ENCODE measurements at regions not wholly inside any gene's neighbourhood (a gene's known extent, or its start where the extent isn't known, plus 50 kb on each side); places are given as distances from the start of the nearest gene placed in this dataset.

DNA sequence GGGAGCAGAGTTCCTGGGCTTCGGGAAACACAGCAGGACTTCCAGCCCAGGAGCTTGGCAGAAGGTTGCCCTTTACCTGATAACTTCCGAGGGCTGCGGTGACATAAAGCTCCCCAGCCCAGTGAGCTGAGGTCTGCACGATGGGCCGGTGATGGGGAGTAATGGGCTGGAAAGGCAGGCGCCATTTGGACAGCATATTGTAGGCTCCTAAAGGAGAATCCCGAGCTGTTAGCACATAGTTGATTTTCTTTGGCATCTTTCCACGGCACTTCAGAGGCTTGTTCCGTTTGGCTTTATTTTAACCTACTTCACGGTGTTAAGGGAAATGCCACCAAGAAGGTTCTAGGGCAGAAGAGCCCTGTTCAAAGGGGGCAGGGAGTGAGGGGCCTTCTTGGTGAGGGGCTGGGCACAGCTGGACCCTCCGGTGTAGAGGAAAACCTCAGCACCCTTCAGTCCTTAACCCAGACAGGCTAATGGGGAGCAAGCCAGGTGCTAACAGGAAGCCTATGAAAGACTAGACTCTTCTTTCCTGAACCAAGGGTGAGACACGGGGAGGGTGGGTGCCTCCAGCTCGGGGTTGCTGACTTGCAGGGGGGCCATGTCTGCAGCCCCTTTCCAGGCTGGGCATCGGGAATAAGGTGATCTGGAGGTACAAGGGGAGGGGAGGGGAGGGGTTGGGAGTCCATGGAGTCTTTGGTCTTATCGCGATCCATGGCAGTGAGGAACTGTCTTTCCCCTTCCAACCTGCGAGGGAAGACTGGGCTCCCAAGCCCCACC, 347.7 kb downstream of the GLRX3 start:
- Histone ChIP-seq H4K20me1 (ENCODE audit: insufficient read depth) (no peaks in the 10 kb centered on the region), H3F3A (ENCODE audit: insufficient read depth) (no peaks in the 10 kb centered on the region), H3K4me3 (no peak overlapping the region), H3K9ac (no peak overlapping the region), H3K36me3 (ENCODE audit: low read depth) (no peaks in the 10 kb centered on the region), H3K27me3 (replicated peaks; ENCODE audit: insufficient read depth) (no peaks in the 10 kb centered on the region), H2AFZ (no peak overlapping the region), H3K79me2 (ENCODE audit: insufficient read depth) (no peaks in the 10 kb centered on the region), H3K9me2 (ENCODE audit: insufficient read depth) (no peaks in the 10 kb centered on the region), H3K27ac (no peak overlapping the region), H3K4me2 (ENCODE audit: unreplicated experiment) (no peak overlapping the region), H3K9me3 (ENCODE audit: low read depth) (no peaks in the 10 kb centered on the region), H3K4me1 (ENCODE audit: insufficient read depth) (no peaks in the 10 kb centered on the region)
- DNase-seq: no peak
- in situ Hi-C loops (cut with MboI): no loop called here
- no peak for TF ChIP-seq EZH2 (IDR thresholded peaks at IDR 0.05; ENCODE audit: insufficient read depth, poor library complexity, severe bottlenecking)
- TF ChIP-seq EZH2phosphoT487 (IDR thresholded peaks at IDR 0.05; ENCODE audit: insufficient read depth, low read depth): no peak
- WGBS, 2 experiments (ENCODE audit: low coverage in 1 of 2, low lambda C conversion rate in 2 of 2, missing lambda C conversion rate in 2 of 2): 9 to 15% methylated on average over 15 to 17 of the region's 17 CpGs

GRCh38 chr10:130484468-130485180, 348.4 kb downstream of the GLRX3 start:
- H3K36me3 ChIP-seq (ENCODE audit: low read depth): no peaks in the 10 kb centered on the region
- H4K20me1 ChIP-seq (ENCODE audit: insufficient read depth): no peaks in the 10 kb centered on the region
- H3K4me2 ChIP-seq (ENCODE audit: unreplicated experiment): no peak overlapping the region
- H3K27ac ChIP-seq: no peak overlapping the region
- H3K4me1 ChIP-seq (ENCODE audit: insufficient read depth): no peaks in the 10 kb centered on the region
- H3K27me3 ChIP-seq (replicated peaks; ENCODE audit: insufficient read depth): no peaks in the 10 kb centered on the region
- H3K9me2 ChIP-seq (ENCODE audit: insufficient read depth): no peaks in the 10 kb centered on the region
- no peak for DNase-seq
- WGBS, 2 experiments (ENCODE audit: low coverage in 1 of 2, low lambda C conversion rate in 2 of 2, missing lambda C conversion rate in 2 of 2): 32 to 36% methylated on average over 18 of the region's 18 CpGs
- in situ Hi-C loops (cut with MboI): no loop called here
- no peaks in the 10 kb centered on the region for H3K9me3 ChIP-seq (ENCODE audit: low read depth)
- TF ChIP-seq EZH2 (IDR thresholded peaks at IDR 0.05; ENCODE audit: insufficient read depth, poor library complexity, severe bottlenecking) (no peak), EZH2phosphoT487 (IDR thresholded peaks at IDR 0.05; ENCODE audit: insufficient read depth, low read depth) (no peak)
- H3K9ac ChIP-seq: no peak overlapping the region
- H3K4me3 ChIP-seq: no peak overlapping the region
- no peaks in the 10 kb centered on the region for H3F3A ChIP-seq (ENCODE audit: insufficient read depth)
- H2AFZ ChIP-seq: no peak overlapping the region
- no peaks in the 10 kb centered on the region for H3K79me2 ChIP-seq (ENCODE audit: insufficient read depth)

DNA sequence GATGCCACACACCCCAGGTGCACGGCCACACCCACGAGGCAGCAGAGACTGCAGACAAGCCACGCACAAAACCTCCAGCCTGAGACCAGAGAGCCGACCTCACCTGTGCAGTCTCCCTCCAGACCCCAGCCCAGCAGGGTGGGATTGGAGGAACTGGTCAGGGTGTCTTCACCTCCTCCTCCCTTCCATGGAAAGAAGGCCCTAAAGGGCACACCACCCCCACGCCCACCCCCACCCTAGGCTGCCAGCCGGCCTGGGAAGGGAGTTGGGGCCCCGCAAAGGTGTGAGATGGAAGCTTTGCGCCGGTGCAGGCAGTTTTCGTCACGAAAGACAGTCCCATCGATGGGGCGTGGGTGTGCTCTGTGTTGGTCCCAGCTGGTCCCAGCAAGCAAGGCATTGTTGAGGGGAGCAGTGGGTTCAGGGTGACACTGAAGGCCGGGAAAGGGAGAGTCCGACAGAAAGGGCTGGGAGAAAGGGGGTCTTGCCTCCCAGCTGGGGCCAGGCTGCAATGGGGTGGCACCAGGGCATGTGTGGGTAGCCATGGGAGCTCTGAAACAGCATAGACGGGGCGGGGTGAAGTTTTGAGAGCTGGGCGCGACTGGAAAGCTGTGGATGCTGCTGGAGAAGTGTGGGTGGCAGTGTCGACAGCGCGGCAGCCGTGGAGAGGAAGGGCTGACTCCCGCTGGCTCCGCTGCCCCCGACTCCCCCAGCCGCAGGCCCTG, 349.2 kb downstream of the GLRX3 start:
- 53 to 58% methylated on average over 21 to 27 of the region's 27 CpGs for WGBS, 2 experiments (ENCODE audit: low coverage in 1 of 2, low lambda C conversion rate in 2 of 2, missing lambda C conversion rate in 2 of 2)
- in situ Hi-C loops (cut with MboI): no loop called here
- H3K4me2 ChIP-seq (ENCODE audit: unreplicated experiment): no peak overlapping the region
- no peaks in the 10 kb centered on the region for H3K27me3 ChIP-seq (replicated peaks; ENCODE audit: insufficient read depth)
- no peaks in the 10 kb centered on the region for H4K20me1 ChIP-seq (ENCODE audit: insufficient read depth)
- H3K4me1 ChIP-seq (ENCODE audit: insufficient read depth): no peaks in the 10 kb centered on the region
- no peaks in the 10 kb centered on the region for H3K79me2 ChIP-seq (ENCODE audit: insufficient read depth)
- no peaks in the 10 kb centered on the region for H3K9me3 ChIP-seq (ENCODE audit: low read depth)
- no peak overlapping the region for H3K4me3 ChIP-seq
- no peak overlapping the region for H3K27ac ChIP-seq
- TF ChIP-seq EZH2phosphoT487 (IDR thresholded peaks at IDR 0.05; ENCODE audit: insufficient read depth, low read depth) (no peak), EZH2 (IDR thresholded peaks at IDR 0.05; ENCODE audit: insufficient read depth, poor library complexity, severe bottlenecking) (no peak)
- H3K9ac ChIP-seq: no peak overlapping the region
- H3K36me3 ChIP-seq (ENCODE audit: low read depth): no peaks in the 10 kb centered on the region
- H3K9me2 ChIP-seq (ENCODE audit: insufficient read depth): no peaks in the 10 kb centered on the region
- H2AFZ ChIP-seq: no peak overlapping the region
- DNase-seq: no peak
- H3F3A ChIP-seq (ENCODE audit: insufficient read depth): no peaks in the 10 kb centered on the region

DNA sequence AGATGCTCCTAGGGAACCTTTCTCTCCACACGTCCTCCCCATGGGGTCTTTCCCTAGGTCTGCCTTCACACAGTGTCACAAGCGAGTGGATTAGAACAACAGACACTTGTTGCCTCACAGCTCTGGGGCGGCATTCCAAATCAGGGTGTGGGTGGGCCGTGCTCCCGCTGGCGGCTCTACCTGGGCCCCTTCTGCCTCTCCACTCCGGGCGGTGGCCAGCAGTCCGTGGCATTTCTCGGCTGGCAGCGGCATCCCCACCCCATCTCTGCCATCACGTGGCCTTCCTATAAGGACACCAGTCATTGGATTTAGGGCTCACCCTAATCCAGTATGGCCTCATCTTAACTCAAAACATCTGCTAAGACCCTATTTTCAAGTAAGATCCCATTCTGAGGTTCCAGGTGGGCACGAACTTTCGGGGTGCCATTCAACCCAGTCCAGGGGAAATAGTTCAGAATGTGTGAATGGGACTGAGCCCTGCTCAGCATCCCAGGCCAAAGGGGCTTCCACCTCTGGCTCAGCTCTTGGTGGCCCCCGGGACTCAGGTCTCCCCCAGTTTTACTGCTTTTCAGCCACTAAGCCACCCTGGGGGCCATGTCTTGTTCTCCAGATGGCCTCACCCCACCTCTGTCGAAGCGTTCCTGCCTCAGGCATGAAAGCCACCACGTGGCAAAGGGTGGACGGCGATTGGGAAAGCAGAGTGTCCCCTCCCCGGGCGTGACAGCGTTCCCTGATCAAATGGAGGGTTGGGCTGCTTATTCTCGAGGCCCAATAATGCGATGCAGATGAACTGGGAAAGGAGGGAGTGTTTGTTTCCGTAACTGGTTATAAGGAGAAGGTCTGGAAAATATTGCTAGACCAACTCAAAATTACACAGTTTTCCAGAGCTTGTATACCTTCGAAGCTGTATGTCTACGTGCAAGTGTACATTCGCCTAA, 350.0 kb downstream of the GLRX3 start:
- no peaks in the 10 kb centered on the region for H3K79me2 ChIP-seq (ENCODE audit: insufficient read depth)
- no peak overlapping the region for H3K9ac ChIP-seq
- H3K9me2 ChIP-seq (ENCODE audit: insufficient read depth): no peaks in the 10 kb centered on the region
- no peak overlapping the region for H3K4me2 ChIP-seq (ENCODE audit: unreplicated experiment)
- no peaks in the 10 kb centered on the region for H4K20me1 ChIP-seq (ENCODE audit: insufficient read depth)
- no peak overlapping the region for H2AFZ ChIP-seq
- no peaks in the 10 kb centered on the region for H3K9me3 ChIP-seq (ENCODE audit: low read depth)
- no peaks in the 10 kb centered on the region for H3K36me3 ChIP-seq (ENCODE audit: low read depth)
- no peak for DNase-seq
- WGBS, 2 experiments (ENCODE audit: low coverage in 1 of 2, low lambda C conversion rate in 2 of 2, missing lambda C conversion rate in 2 of 2): 25 to 32% methylated on average over 29 of the region's 29 CpGs
- no peaks in the 10 kb centered on the region for H3F3A ChIP-seq (ENCODE audit: insufficient read depth)
- no peak for TF ChIP-seq EZH2 (IDR thresholded peaks at IDR 0.05; ENCODE audit: insufficient read depth, poor library complexity, severe bottlenecking)
- no peak for TF ChIP-seq EZH2phosphoT487 (IDR thresholded peaks at IDR 0.05; ENCODE audit: insufficient read depth, low read depth)
- H3K27ac ChIP-seq: no peak overlapping the region
- no peaks in the 10 kb centered on the region for H3K4me1 ChIP-seq (ENCODE audit: insufficient read depth)
- H3K4me3 ChIP-seq: no peak overlapping the region
- no peaks in the 10 kb centered on the region for H3K27me3 ChIP-seq (replicated peaks; ENCODE audit: insufficient read depth)
- in situ Hi-C loops (cut with MboI): no loop called here

All from GM23248 (cell line).